IMR-90 (cell line): ENCODE measurements at regions not wholly inside any gene's neighbourhood (a gene's known extent, or its start where the extent isn't known, plus 50 kb on each side); places are given as distances from the start of the nearest gene placed in this dataset.

Source experiments
- ATAC-seq: fragments of 200-7000 bp; cut with Tn5 transposase; 2 replicates; pipeline ENCODE4 v1.9.1; 2020; ENCODE audit warnings: low read depth, mild to moderate bottlenecking, moderate library complexity
- BruUV-seq: library from RNA; stranded (reverse); fragments of 400-500 nt; replicated peaks from 2 replicates; lab custom pipeline; 2021; lab: Mats Ljungman, UMichigan
- CTCF ChIA-PET: fragments of 300-600 bp; formaldehyde crosslinking; extraction: SDS; loops from one replicate; lab custom pipeline; 2021; ENCODE audit warnings: antibody characterized with exemption; lab: Yijun Ruan, JAX
- POLR2A ChIA-PET: fragments of 300-600 bp; sonication (Branson Sonifier 250); formaldehyde crosslinking; loops from one replicate; lab custom pipeline; 2022; ENCODE audit warnings: antibody characterized with exemption; ENCODE audit not compliant: unreplicated experiment; lab: Charles Lee
- DNase-seq: peaks from one replicate; pipeline ENCODE4 v3.0.0; 2013
- H2AFZ ChIP-seq: replicated peaks from 2 replicates; pipeline ENCODE3; 2013; ENCODE audit warnings: low read length, mild to moderate bottlenecking; ENCODE audit not compliant: poor library complexity
- H2AK5ac ChIP-seq: 2 replicates; pipeline ENCODE4 v1.6.1; 2013; ENCODE audit warnings: low read depth, low read length, inconsistent platforms
- H2AK9ac ChIP-seq: replicated peaks from 2 replicates; pipeline ENCODE3; 2013; ENCODE audit warnings: mild to moderate bottlenecking, low read depth, low read length, moderate library complexity; ENCODE audit not compliant: poor library complexity
- H2BK120ac ChIP-seq: 2 replicates; pipeline ENCODE4 v1.6.1; 2013; ENCODE audit warnings: low read depth, low read length, inconsistent platforms
- H2BK15ac ChIP-seq: 3 replicates; pipeline ENCODE4 v1.6.1; 2013; ENCODE audit warnings: low read depth, low read length, inconsistent platforms
- H2BK20ac ChIP-seq: 2 replicates; pipeline ENCODE4 v1.6.1; 2013; ENCODE audit warnings: low read depth, mild to moderate bottlenecking, inconsistent platforms, low read length, moderate library complexity
- H2BK5ac ChIP-seq: 2 replicates; pipeline ENCODE4 v1.6.1; 2013; ENCODE audit warnings: mild to moderate bottlenecking, low read depth, low read length, inconsistent platforms; ENCODE audit not compliant: poor library complexity, severe bottlenecking
- H3K14ac ChIP-seq: replicated peaks from 2 replicates; pipeline ENCODE4 v1.6.1; 2013; ENCODE audit warnings: low read depth, low read length, inconsistent platforms
- H3K18ac ChIP-seq: 2 replicates; pipeline ENCODE4 v1.6.1; 2013; ENCODE audit warnings: low read depth, low read length, control low read depth
- H3K23ac ChIP-seq: 2 replicates; pipeline ENCODE4 v1.6.1; 2013; ENCODE audit warnings: low read depth, low read length, inconsistent platforms
- H3K27ac ChIP-seq: 2 replicates; pipeline ENCODE4 v1.5.1; 2013; ENCODE audit warnings: mild to moderate bottlenecking, control low read depth, low read length; ENCODE audit not compliant: insufficient read depth
- H3K27me3 ChIP-seq: 2 replicates; pipeline ENCODE4 v1.6.1; 2013; ENCODE audit warnings: low read length; ENCODE audit not compliant: control insufficient read depth, insufficient read depth
- H3K36me3 ChIP-seq: 2 replicates; pipeline ENCODE4 v1.6.1; 2013; ENCODE audit warnings: low read length, mixed read lengths; ENCODE audit not compliant: control insufficient read depth, insufficient read depth
- H3K4ac ChIP-seq: 2 replicates; pipeline ENCODE4 v1.6.1; 2013; ENCODE audit warnings: low read depth, low read length, inconsistent platforms
- H3K4me1 ChIP-seq: 2 replicates; pipeline ENCODE4 v1.6.1; 2013; ENCODE audit warnings: low read length, mixed read lengths; ENCODE audit not compliant: control insufficient read depth, insufficient read depth
- H3K4me2 ChIP-seq: 2 replicates; pipeline ENCODE4 v1.6.1; 2013; ENCODE audit warnings: low read depth, mild to moderate bottlenecking, control low read depth, low read length, moderate library complexity
- H3K4me3 ChIP-seq: 2 replicates; pipeline ENCODE4 v1.5.1; 2013; ENCODE audit warnings: low read depth, mild to moderate bottlenecking, control low read depth, low read length, moderate library complexity; ENCODE audit not compliant: insufficient read depth
- H3K56ac ChIP-seq: 2 replicates; pipeline ENCODE4 v1.6.1; 2013; ENCODE audit warnings: low read length, inconsistent platforms; ENCODE audit not compliant: insufficient read depth; ENCODE audit errors: extremely low read depth
- H3K79me1 ChIP-seq, 2 experiments: 2 replicates each; pipeline ENCODE4 v1.6.1; 2013; ENCODE audit warnings: low read length in 2 of 2, inconsistent platforms in 1 of 2, low read depth in 1 of 2
- H3K9ac ChIP-seq: 2 replicates; pipeline ENCODE4 v1.6.1; 2013; ENCODE audit warnings: low read depth, low read length, control low read depth
- H3K9me1 ChIP-seq: 2 replicates; pipeline ENCODE4 v1.6.1; 2013; ENCODE audit warnings: low read length, inconsistent platforms; ENCODE audit not compliant: insufficient read depth
- H3K9me3 ChIP-seq: 2 replicates; pipeline ENCODE4 v1.6.1; 2013; ENCODE audit warnings: low read length; ENCODE audit not compliant: control insufficient read depth, insufficient read depth
- H4K20me1 ChIP-seq: 2 replicates; pipeline ENCODE4 v1.6.1; 2013; ENCODE audit warnings: low read length, inconsistent platforms; ENCODE audit not compliant: insufficient read depth
- H4K5ac ChIP-seq: 2 replicates; pipeline ENCODE4 v1.6.1; 2013; ENCODE audit warnings: mild to moderate bottlenecking, low read depth, low read length, control low read depth
- H4K8ac ChIP-seq, 2 experiments: 2 replicates each; pipeline ENCODE4 v1.6.1; 2013; ENCODE audit warnings: low read depth in 2 of 2, low read length in 2 of 2, control low read depth in 1 of 2, inconsistent platforms in 1 of 2
- H4K91ac ChIP-seq: 2 replicates; pipeline ENCODE4 v1.6.1; 2013; ENCODE audit warnings: low read depth, low read length, inconsistent platforms; ENCODE audit not compliant: insufficient read depth
- BHLHE40 ChIP-seq: fragments of 150-350 bp; IDR thresholded peaks from 2 replicates; pipeline ENCODE4 v1.6.1; 2016; ENCODE audit warnings: mild to moderate bottlenecking, low read depth, low read length
- CHD1 ChIP-seq: IDR thresholded peaks from 2 replicates; pipeline ENCODE4 v1.6.1; 2012; ENCODE audit warnings: low read depth, low read length, improper control_type of control experiment
- FOS ChIP-seq: fragments of 150-350 bp; IDR thresholded peaks from 2 replicates; pipeline ENCODE4 v1.6.1; 2016; ENCODE audit warnings: low read depth, low read length
- RAD21 ChIP-seq: IDR thresholded peaks from 2 replicates; pipeline ENCODE4 v1.6.1; 2012; ENCODE audit warnings: low read length, improper control_type of control experiment
- SMC3 ChIP-seq: fragments of 150-350 bp; IDR thresholded peaks from 2 replicates; pipeline ENCODE4 v1.6.1; 2016; ENCODE audit warnings: low read depth, mild to moderate bottlenecking, antibody characterized with exemption, low read length, moderate library complexity
- USF2 ChIP-seq: fragments of 150-350 bp; IDR thresholded peaks from 2 replicates; pipeline ENCODE4 v1.6.1; 2017; ENCODE audit warnings: mild to moderate bottlenecking, antibody characterized with exemption, low read length, low read depth
- WGBS, 2 experiments: methylation state at CpG; one replicate each; pipeline versions ENCODE4 v1.1.5 to v1.1.7; 2013; ENCODE audit warnings: missing lambda C conversion rate in 2 of 2; ENCODE audit not compliant: insufficient read length in 1 of 2; ENCODE audit errors: extremely low coverage in 2 of 2; 5-methylcytosine and 5-hydroxymethylcytosine counted together
- dilution Hi-C: fragments of 300-500 bp; cut with HindIII; formaldehyde crosslinking; loops from one replicate; pipeline ENCODE4 v1.14.3; 2018; ENCODE audit warnings: low sequenced_read_pairs; ENCODE audit not compliant: unreplicated experiment
- in situ Hi-C: fragments of 300-500 bp; cut with MboI; formaldehyde crosslinking; loops from 3 replicates; pipeline ENCODE4 v1.14.3; 2019; ENCODE audit warnings: low sequenced_read_pairs, inconsistent platforms, mixed read lengths
- intact Hi-C: fragments of 100-400 bp; cut with micrococcal nuclease; formaldehyde crosslinking; loops from 2 replicates; pipeline ENCODE4 v1.10.0; 2022

DNA sequence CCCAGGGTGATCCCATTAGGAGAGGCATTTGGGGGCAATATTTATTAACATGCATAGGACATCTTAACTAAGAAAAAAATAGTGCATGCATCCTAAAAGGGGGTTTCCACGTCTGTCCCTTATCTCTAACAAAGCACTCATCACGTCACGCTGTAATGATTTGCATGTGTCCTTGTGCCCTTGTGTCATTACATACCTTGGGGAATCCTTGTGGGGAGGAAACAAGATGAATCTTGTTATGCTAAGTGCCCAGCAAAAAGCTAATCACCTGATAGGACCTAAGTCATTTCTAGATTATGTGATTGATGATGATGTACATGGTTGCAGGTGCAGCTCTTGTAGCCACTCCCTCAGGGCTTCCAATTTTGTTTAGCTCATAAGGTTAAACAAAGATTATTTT is 250.9 kb downstream of the FBXO15 start:
- no peak for ATAC-seq
- in situ Hi-C loops = no loop called here

More for the DNA sequence above, 250.9 kb downstream of the FBXO15 start:
- peaks cover 10% of the 10 kb centered on the region for H3K27me3 ChIP-seq
- TF ChIP-seq FOS (no peak), BHLHE40 (no peak), RAD21 (no peak), USF2 (no peak), SMC3 (no peak), CHD1 (no peak)
- H2BK5ac ChIP-seq = no peak overlapping the region
- H2BK15ac ChIP-seq = no peak overlapping the region
- no peak overlapping the region for H2AFZ ChIP-seq
- H3K14ac ChIP-seq = no peak overlapping the region
- no peak overlapping the region for H2BK20ac ChIP-seq
- no peaks in the 10 kb centered on the region for H3K9me1 ChIP-seq
- no peaks in the 10 kb centered on the region for H4K20me1 ChIP-seq
- no peak overlapping the region for H3K23ac ChIP-seq
- no peak overlapping the region for H2AK9ac ChIP-seq
- no peak overlapping the region for H4K5ac ChIP-seq
- H3K56ac ChIP-seq = no peak overlapping the region
- H3K36me3 ChIP-seq = no peaks in the 10 kb centered on the region
- WGBS, 2 experiments = no CpG with 5 or more reads among the region's 3 CpGs
- BruUV-seq = no TSS peak
- ChIA-PET POLR2A (no interaction called here), CTCF (no interaction called here)
- no peaks in the 10 kb centered on the region for H3K4me1 ChIP-seq
- H3K9me3 ChIP-seq = no peaks in the 10 kb centered on the region
- DNase-seq = no peak
- H3K4me3 ChIP-seq = no peak overlapping the region
- H3K27ac ChIP-seq = no peak overlapping the region
- H3K18ac ChIP-seq = no peak overlapping the region
- H4K91ac ChIP-seq = no peak overlapping the region
- H3K79me1 ChIP-seq = no peaks in the 10 kb centered on the region
- intact Hi-C loops (no loop called here), dilution Hi-C loops (no loop called here)
- H3K4ac ChIP-seq = no peak overlapping the region
- no peak overlapping the region for H2AK5ac ChIP-seq
- no peak overlapping the region for H3K9ac ChIP-seq
- H3K4me2 ChIP-seq = no peak overlapping the region
- H4K8ac ChIP-seq = no peak overlapping the region
- no peak overlapping the region for H2BK120ac ChIP-seq
